HepG2 (cell line): ENCODE measurements at regions not wholly inside any gene's neighbourhood (a gene's known extent, or its start where the extent isn't known, plus 50 kb on each side); places are given as distances from the start of the nearest gene placed in this dataset.

Experiments
- ATAC-seq: fragments of 200-7000 bp; cut with Tn5 transposase; 3 replicates; pipeline ENCODE4 v1.9.1; 2020; ENCODE audit warnings: mild to moderate bottlenecking, moderate library complexity
- BruUV-seq: library from RNA; stranded (reverse); fragments of 400-500 nt; replicated peaks from 2 replicates; lab custom pipeline; 2021; lab: Mats Ljungman, UMichigan
- CTCF ChIA-PET: fragments of 300-600 bp; formaldehyde crosslinking; extraction: SDS; loops from one replicate; lab custom pipeline; 2021; ENCODE audit warnings: low total read pairs, inconsistent platforms, low intra/inter-chr PET ratio; lab: Yijun Ruan, JAX
- POLR2A ChIA-PET: fragments of 350-600 bp; sonication (Branson Sonifier 250); formaldehyde crosslinking; loops from one replicate; lab custom pipeline; 2020; ENCODE audit warnings: antibody characterized with exemption, inconsistent platforms; lab: Yijun Ruan, JAX
- DNase-seq: peaks from one replicate; pipeline ENCODE4 v3.0.0-alpha.2; 2015; ENCODE audit warnings: low spot score
- FAIRE-seq: peaks from 3 replicates; lab custom pipeline; 2011; peaks lifted over from hg19 to GRCh38; lab: Jason Lieb, UNC
- H2AFZ ChIP-seq: one replicate; pipeline ENCODE4 v1.6.1; 2011; ENCODE audit warnings: low read length, inconsistent platforms
- H3K27ac ChIP-seq: fragments of 300-600 bp; 3 replicates; pipeline ENCODE4 v1.8.0; 2011; ENCODE audit warnings: mixed run types, mild to moderate bottlenecking, mixed read lengths, low read length, inconsistent platforms; ENCODE audit not compliant: insufficient read depth; ENCODE audit errors: extremely low read length
- H3K27me3 ChIP-seq, 2 experiments: fragments of 200-600 bp in 1 of 2; 2 replicates in 1 of 2; 3 replicates in 1 of 2; pipeline versions ENCODE4 v1.6.0 to v1.8.0; 2011; ENCODE audit warnings: low read length in 2 of 2, mild to moderate bottlenecking in 2 of 2, moderate library complexity in 2 of 2, inconsistent platforms in 1 of 2; ENCODE audit not compliant: insufficient read depth in 2 of 2, control insufficient read depth in 1 of 2
- H3K36me3 ChIP-seq, 2 experiments: fragments of 200-600 bp in 1 of 2; replicated peaks in 1 of 2; 2 replicates in 1 of 2; 3 replicates in 1 of 2; pipeline versions ENCODE4 v1.5.1 to v1.8.0; 2011; ENCODE audit warnings: low read length in 2 of 2, inconsistent platforms in 1 of 2; ENCODE audit not compliant: insufficient read depth in 2 of 2, control insufficient read depth in 1 of 2
- H3K4me1 ChIP-seq: 2 replicates; pipeline ENCODE4 v1.5.1; 2012; ENCODE audit warnings: low read length, inconsistent platforms; ENCODE audit not compliant: insufficient read depth
- H3K4me2 ChIP-seq: 2 replicates; pipeline ENCODE4 v1.6.0; 2011; ENCODE audit warnings: low read depth, low read length, inconsistent platforms
- H3K4me3 ChIP-seq, 3 experiments: fragments of 200-600 bp in 1 of 3; sonication (generic), shearing (Covaris generic) in 1 of 3; replicated peaks in 1 of 3; 2 replicates each; pipeline ENCODE4 v1.5.1; 2011 to 2016; ENCODE audit warnings: low read length in 3 of 3, inconsistent platforms in 2 of 3, low read depth in 2 of 3, mild to moderate bottlenecking in 2 of 3, control low read depth in 1 of 3, mixed read lengths in 1 of 3; ENCODE audit not compliant: insufficient read depth in 1 of 3
- H3K79me2 ChIP-seq: one replicate; pipeline ENCODE4 v1.6.1; 2011; ENCODE audit warnings: low read length, inconsistent platforms; ENCODE audit not compliant: insufficient read depth
- H3K9ac ChIP-seq: 2 replicates; pipeline ENCODE4 v1.6.0; 2011; ENCODE audit warnings: mild to moderate bottlenecking, low read depth, low read length, inconsistent platforms; ENCODE audit not compliant: insufficient read depth
- H3K9me3 ChIP-seq: 2 replicates; pipeline ENCODE4 v1.5.1; 2012; ENCODE audit warnings: mild to moderate bottlenecking, low read length
- H4K20me1 ChIP-seq: 2 replicates; pipeline ENCODE4 v1.6.0; 2011; ENCODE audit warnings: inconsistent platforms, mild to moderate bottlenecking, low read length, moderate library complexity; ENCODE audit not compliant: insufficient read depth
- ASH2L ChIP-seq: fragments of 300-600, 200-600 bp; sonication (generic); IDR thresholded peaks from 2 replicates; pipeline ENCODE4 v1.7.0; 2017; ENCODE audit warnings: low read depth, mild to moderate bottlenecking, moderate library complexity, mixed read lengths, low read length; ENCODE audit not compliant: insufficient read length
- ETV5 ChIP-seq: IDR thresholded peaks from 2 replicates; pipeline ENCODE4 v1.6.1; 2018; ENCODE audit warnings: missing biosample characterization, missing genetic modification reagents, inconsistent platforms, borderline replicate concordance
- KDM4B ChIP-seq: sonication (generic); formaldehyde crosslinking; IDR thresholded peaks from 2 replicates; pipeline ENCODE4 v1.4.0; 2020; ENCODE audit warnings: missing genetic modification reagents
- MLLT10 ChIP-seq: sonication (generic); formaldehyde crosslinking; IDR thresholded peaks from 2 replicates; pipeline ENCODE4 v1.4.0; 2020; ENCODE audit warnings: missing genetic modification reagents
- NFE2L1 ChIP-seq: sonication (generic); formaldehyde crosslinking; IDR thresholded peaks from 2 replicates; pipeline ENCODE4 v1.4.0; 2020; ENCODE audit warnings: missing genetic modification reagents, mild to moderate bottlenecking, borderline replicate concordance
- PTBP1 ChIP-seq: fragments of 200-400 bp; formaldehyde crosslinking; IDR thresholded peaks from 2 replicates; pipeline ENCODE4 v1.6.1; 2018; ENCODE audit warnings: low read length, low read depth; ENCODE audit not compliant: poor library complexity, severe bottlenecking
- SP4 ChIP-seq: sonication (generic); formaldehyde crosslinking; IDR thresholded peaks from 2 replicates; pipeline ENCODE4 v1.8.1; 2023; ENCODE audit warnings: mild to moderate bottlenecking, missing genetic modification reagents
- ZC3H13 ChIP-seq: sonication (generic); formaldehyde crosslinking; IDR thresholded peaks from 2 replicates; pipeline ENCODE4 v1.8.1; 2023; ENCODE audit warnings: mild to moderate bottlenecking, missing genetic modification reagents, moderate library complexity
- ZNF432 ChIP-seq: sonication (generic); formaldehyde crosslinking; IDR thresholded peaks from 2 replicates; pipeline ENCODE4 v1.5.0; 2020; ENCODE audit warnings: missing genetic modification reagents, mild to moderate bottlenecking, borderline replicate concordance
- ZNF510 ChIP-seq: sonication (generic); formaldehyde crosslinking; IDR thresholded peaks from 2 replicates; pipeline ENCODE4 v1.4.0; 2020; ENCODE audit warnings: low read depth, mild to moderate bottlenecking, missing genetic modification reagents
- ZNF776 ChIP-seq: sonication (generic); formaldehyde crosslinking; IDR thresholded peaks from 2 replicates; pipeline ENCODE4 v1.4.0; 2020; ENCODE audit warnings: mild to moderate bottlenecking, missing genetic modification reagents
- ZNF792 ChIP-seq: IDR thresholded peaks from 2 replicates; pipeline ENCODE4 v1.6.1; 2016
- ZNF878 ChIP-seq: sonication (generic); formaldehyde crosslinking; IDR thresholded peaks from 2 replicates; pipeline ENCODE4 v1.8.1; 2023; ENCODE audit warnings: mild to moderate bottlenecking, missing genetic modification reagents, moderate library complexity
- WGBS: methylation state at CpG from one replicate; pipeline ENCODE4 v1.1.6; 2017; ENCODE audit warnings: low lambda C conversion rate; 5-methylcytosine and 5-hydroxymethylcytosine counted together
- in situ Hi-C: cut with HindIII; loops from 2 replicates; pipeline ENCODE4 v1.10.0; 2017; ENCODE audit warnings: low pct_unique_long_range_greater_than_20kb; ENCODE audit not compliant: extremely low pct_ligation_motif_present
- intact Hi-C: fragments of 100-400 bp; cut with micrococcal nuclease; formaldehyde crosslinking; loops from one replicate; pipeline ENCODE4 v1.10.0; 2022; ENCODE audit not compliant: unreplicated experiment
- TF ChIP-seq, protein P1 (sequence below): sonication (generic); formaldehyde crosslinking; conservative IDR thresholded peaks from 2 replicates; pipeline ENCODE4 v1.8.0; 2022; ENCODE audit warnings: missing genetic modification reagents
- TF ChIP-seq, protein P2 (sequence below): sonication (generic); formaldehyde crosslinking; IDR thresholded peaks from 2 replicates; pipeline ENCODE4 v1.4.0; 2020; ENCODE audit warnings: missing genetic modification reagents
- TF ChIP-seq, protein P3 (sequence below): sonication (generic); formaldehyde crosslinking; IDR thresholded peaks from 2 replicates; pipeline ENCODE4 v1.4.0; 2020; ENCODE audit warnings: mild to moderate bottlenecking, missing genetic modification reagents
- TF ChIP-seq, protein P4 (sequence below): sonication (generic); formaldehyde crosslinking; IDR thresholded peaks from 2 replicates; pipeline ENCODE4 v1.4.0; 2020; ENCODE audit warnings: missing genetic modification reagents, borderline replicate concordance

DNA sequence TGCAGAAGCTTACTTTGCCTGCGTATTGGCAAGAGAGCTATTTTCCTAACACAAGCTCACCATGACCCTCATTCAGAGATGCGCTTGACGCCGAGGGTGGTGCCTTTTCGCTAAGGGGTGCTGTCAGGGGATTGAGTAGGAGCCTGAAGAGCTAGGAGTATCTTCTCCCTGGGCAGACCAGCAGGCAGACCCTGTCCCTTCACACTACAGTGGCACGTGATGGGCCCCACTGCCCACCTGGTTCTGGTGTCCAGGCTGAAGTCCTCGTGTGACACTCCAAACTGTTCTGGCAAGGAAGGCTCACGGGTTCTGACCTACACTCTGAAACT is 198.3 kb downstream of the AUH start:
- no peaks in the 10 kb centered on the region for H4K20me1 ChIP-seq
- H3K9ac ChIP-seq = no peak overlapping the region
- BruUV-seq = no TSS peak
- no peak overlapping the region for H3K27ac ChIP-seq
- no peak overlapping the region for H3K4me3 ChIP-seq
- no peak overlapping the region for H2AFZ ChIP-seq
- no peaks in the 10 kb centered on the region for H3K9me3 ChIP-seq
- no peak overlapping the region for H3K4me2 ChIP-seq
- no peaks in the 10 kb centered on the region for H3K27me3 ChIP-seq
- ATAC-seq = no peak
- H3K79me2 ChIP-seq = no peaks in the 10 kb centered on the region
- ChIA-PET POLR2A (no interaction called here), CTCF (no interaction called here)
- in situ Hi-C loops = no loop called here
- H3K36me3 ChIP-seq = no peaks in the 10 kb centered on the region
- DNase-seq = no peak
- no peak for FAIRE-seq
- WGBS = 95% methylated on average over 8 of the region's 8 CpGs
- intact Hi-C loops = no loop called here
- H3K4me1 ChIP-seq = peaks cover 33% of the 10 kb centered on the region
- TF ChIP-seq ZNF510 (CRISPR knock-in tag) = no peak
- TF ChIP-seq ZNF878 (CRISPR knock-in tag) = no peak
- TF ChIP-seq KDM4B (CRISPR knock-in tag) = no peak
- TF ChIP-seq, protein P1, sequence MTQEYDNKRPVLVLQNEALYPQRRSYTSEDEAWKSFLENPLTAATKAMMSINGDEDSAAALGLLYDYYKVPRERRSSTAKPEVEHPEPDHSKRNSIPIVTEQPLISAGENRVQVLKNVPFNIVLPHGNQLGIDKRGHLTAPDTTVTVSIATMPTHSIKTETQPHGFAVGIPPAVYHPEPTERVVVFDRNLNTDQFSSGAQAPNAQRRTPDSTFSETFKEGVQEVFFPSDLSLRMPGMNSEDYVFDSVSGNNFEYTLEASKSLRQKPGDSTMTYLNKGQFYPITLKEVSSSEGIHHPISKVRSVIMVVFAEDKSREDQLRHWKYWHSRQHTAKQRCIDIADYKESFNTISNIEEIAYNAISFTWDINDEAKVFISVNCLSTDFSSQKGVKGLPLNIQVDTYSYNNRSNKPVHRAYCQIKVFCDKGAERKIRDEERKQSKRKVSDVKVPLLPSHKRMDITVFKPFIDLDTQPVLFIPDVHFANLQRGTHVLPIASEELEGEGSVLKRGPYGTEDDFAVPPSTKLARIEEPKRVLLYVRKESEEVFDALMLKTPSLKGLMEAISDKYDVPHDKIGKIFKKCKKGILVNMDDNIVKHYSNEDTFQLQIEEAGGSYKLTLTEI (CRISPR knock-in tag) = no peak
- TF ChIP-seq PTBP1 = no peak
- TF ChIP-seq, protein P2, sequence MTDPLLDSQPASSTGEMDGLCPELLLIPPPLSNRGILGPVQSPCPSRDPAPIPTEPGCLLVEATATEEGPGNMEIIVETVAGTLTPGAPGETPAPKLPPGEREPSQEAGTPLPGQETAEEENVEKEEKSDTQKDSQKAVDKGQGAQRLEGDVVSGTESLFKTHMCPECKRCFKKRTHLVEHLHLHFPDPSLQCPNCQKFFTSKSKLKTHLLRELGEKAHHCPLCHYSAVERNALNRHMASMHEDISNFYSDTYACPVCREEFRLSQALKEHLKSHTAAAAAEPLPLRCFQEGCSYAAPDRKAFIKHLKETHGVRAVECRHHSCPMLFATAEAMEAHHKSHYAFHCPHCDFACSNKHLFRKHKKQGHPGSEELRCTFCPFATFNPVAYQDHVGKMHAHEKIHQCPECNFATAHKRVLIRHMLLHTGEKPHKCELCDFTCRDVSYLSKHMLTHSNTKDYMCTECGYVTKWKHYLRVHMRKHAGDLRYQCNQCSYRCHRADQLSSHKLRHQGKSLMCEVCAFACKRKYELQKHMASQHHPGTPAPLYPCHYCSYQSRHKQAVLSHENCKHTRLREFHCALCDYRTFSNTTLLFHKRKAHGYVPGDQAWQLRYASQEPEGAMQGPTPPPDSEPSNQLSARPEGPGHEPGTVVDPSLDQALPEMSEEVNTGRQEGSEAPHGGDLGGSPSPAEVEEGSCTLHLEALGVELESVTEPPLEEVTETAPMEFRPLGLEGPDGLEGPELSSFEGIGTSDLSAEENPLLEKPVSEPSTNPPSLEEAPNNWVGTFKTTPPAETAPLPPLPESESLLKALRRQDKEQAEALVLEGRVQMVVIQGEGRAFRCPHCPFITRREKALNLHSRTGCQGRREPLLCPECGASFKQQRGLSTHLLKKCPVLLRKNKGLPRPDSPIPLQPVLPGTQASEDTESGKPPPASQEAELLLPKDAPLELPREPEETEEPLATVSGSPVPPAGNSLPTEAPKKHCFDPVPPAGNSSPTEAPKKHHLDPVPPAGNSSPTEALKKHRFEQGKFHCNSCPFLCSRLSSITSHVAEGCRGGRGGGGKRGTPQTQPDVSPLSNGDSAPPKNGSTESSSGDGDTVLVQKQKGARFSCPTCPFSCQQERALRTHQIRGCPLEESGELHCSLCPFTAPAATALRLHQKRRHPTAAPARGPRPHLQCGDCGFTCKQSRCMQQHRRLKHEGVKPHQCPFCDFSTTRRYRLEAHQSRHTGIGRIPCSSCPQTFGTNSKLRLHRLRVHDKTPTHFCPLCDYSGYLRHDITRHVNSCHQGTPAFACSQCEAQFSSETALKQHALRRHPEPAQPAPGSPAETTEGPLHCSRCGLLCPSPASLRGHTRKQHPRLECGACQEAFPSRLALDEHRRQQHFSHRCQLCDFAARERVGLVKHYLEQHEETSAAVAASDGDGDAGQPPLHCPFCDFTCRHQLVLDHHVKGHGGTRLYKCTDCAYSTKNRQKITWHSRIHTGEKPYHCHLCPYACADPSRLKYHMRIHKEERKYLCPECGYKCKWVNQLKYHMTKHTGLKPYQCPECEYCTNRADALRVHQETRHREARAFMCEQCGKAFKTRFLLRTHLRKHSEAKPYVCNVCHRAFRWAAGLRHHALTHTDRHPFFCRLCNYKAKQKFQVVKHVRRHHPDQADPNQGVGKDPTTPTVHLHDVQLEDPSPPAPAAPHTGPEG = no peak
- TF ChIP-seq ZNF792 = no peak
- TF ChIP-seq MLLT10 = no peak
- no peak for TF ChIP-seq ZC3H13
- TF ChIP-seq ETV5 (CRISPR knock-in tag) = no peak
- no peak for TF ChIP-seq ZNF432 (CRISPR knock-in tag)
- TF ChIP-seq NFE2L1 (CRISPR knock-in tag) = no peak
- TF ChIP-seq, protein P3, sequence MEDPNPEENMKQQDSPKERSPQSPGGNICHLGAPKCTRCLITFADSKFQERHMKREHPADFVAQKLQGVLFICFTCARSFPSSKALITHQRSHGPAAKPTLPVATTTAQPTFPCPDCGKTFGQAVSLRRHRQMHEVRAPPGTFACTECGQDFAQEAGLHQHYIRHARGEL (CRISPR knock-in tag) = no peak
- TF ChIP-seq ZNF776 (CRISPR knock-in tag) = no peak
- TF ChIP-seq, protein P4, sequence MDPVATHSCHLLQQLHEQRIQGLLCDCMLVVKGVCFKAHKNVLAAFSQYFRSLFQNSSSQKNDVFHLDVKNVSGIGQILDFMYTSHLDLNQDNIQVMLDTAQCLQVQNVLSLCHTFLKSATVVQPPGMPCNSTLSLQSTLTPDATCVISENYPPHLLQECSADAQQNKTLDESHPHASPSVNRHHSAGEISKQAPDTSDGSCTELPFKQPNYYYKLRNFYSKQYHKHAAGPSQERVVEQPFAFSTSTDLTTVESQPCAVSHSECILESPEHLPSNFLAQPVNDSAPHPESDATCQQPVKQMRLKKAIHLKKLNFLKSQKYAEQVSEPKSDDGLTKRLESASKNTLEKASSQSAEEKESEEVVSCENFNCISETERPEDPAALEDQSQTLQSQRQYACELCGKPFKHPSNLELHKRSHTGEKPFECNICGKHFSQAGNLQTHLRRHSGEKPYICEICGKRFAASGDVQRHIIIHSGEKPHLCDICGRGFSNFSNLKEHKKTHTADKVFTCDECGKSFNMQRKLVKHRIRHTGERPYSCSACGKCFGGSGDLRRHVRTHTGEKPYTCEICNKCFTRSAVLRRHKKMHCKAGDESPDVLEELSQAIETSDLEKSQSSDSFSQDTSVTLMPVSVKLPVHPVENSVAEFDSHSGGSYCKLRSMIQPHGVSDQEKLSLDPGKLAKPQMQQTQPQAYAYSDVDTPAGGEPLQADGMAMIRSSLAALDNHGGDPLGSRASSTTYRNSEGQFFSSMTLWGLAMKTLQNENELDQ = no peak
- no peak for TF ChIP-seq SP4
- no peak for TF ChIP-seq ASH2L
